MV-4-11 (cell line): ENCODE measurements at regions not wholly inside any gene's neighbourhood (a gene's known extent, or its start where the extent isn't known, plus 50 kb on each side); places are given as distances from the start of the nearest gene placed in this dataset.

Experiments
- DNase-seq: peaks from one replicate; lab custom pipeline; 2025; lab: John Stamatoyannopoulos, UW

GRCh38 chr15:62439543-62440016 is 274.5 kb upstream of the C2CD4B start:
- DNase-seq, result no peak

GRCh38 chr15:62440362-62441105 is 275.4 kb upstream of the C2CD4B start:
- DNase-seq, result no peak

GRCh38 chr15:62444104-62445022 is 279.3 kb upstream of the C2CD4B start:
- no peak for DNase-seq

- no peak for DNase-seq
These were observed 280.2 kb upstream of the C2CD4B start for GRCh38 chr15:62445244-62445643.

GRCh38 chr15:62446984-62447383 is 281.9 kb upstream of the C2CD4B start:
- no peak for DNase-seq

- DNase-seq, result no peak
These were observed 282.7 kb upstream of the C2CD4B start for GRCh38 chr15:62447742-62448141.

- DNase-seq, result no peak
These were observed 284.6 kb upstream of the C2CD4B start for GRCh38 chr15:62449638-62450037.

- no peak for DNase-seq
These were observed 285.0 kb upstream of the C2CD4B start for GRCh38 chr15:62450061-62450460.

GRCh38 chr15:62452026-62452425 is 286.9 kb upstream of the C2CD4B start:
- no peak for DNase-seq

GRCh38 chr15:62452667-62453066 is 287.6 kb upstream of the C2CD4B start:
- DNase-seq, result no peak

- no peak for DNase-seq
These were observed 288.3 kb upstream of the C2CD4B start for GRCh38 chr15:62453375-62453774.

GRCh38 chr15:62453981-62454380 is 288.9 kb upstream of the C2CD4B start:
- no peak for DNase-seq

GRCh38 chr15:62454567-62455172 is 289.6 kb upstream of the C2CD4B start:
- no peak for DNase-seq

- no peak for DNase-seq
These were observed 290.4 kb upstream of the C2CD4B start for GRCh38 chr15:62455441-62455921.

- DNase-seq, result no peak
These were observed 291.2 kb upstream of the C2CD4B start for GRCh38 chr15:62456011-62456920.

GRCh38 chr15:62457100-62457499 is 292.0 kb upstream of the C2CD4B start:
- no peak for DNase-seq

GRCh38 chr15:62459875-62460274 is 294.8 kb upstream of the C2CD4B start:
- DNase-seq, result no peak

GRCh38 chr15:62462268-62462667 is 297.2 kb upstream of the C2CD4B start:
- DNase-seq, result no peak

GRCh38 chr15:62462721-62463120 is 297.6 kb upstream of the C2CD4B start:
- DNase-seq, result no peak

- no peak for DNase-seq
These were observed 299.6 kb upstream of the C2CD4B start for GRCh38 chr15:62464705-62465104.

GRCh38 chr15:62465173-62465572 is 300.1 kb upstream of the C2CD4B start:
- DNase-seq, result no peak
